ENCODE measurements at regions not wholly inside any gene's neighbourhood (a gene's known extent, or its start where the extent isn't known, plus 50 kb on each side); places are given as distances from the start of the nearest gene placed in this dataset.

GRCh38 chr4:102400898-102401297 lies 55.6 kb upstream of the SLC39A8 start:
- Histone ChIP-seq H3K79me2 (ENCODE audit: control insufficient read depth, insufficient read depth, low read length) (no peaks in the 10 kb centered on the region), H3K9ac (replicated peaks; ENCODE audit: extremely low read depth, insufficient read depth, low read length) (no peak overlapping the region), H3K27me3 (ENCODE audit: control insufficient read depth in 2 of 2, insufficient read depth in 2 of 2, low read length in 2 of 2) (no peaks in the 10 kb centered on the region), H2AFZ (ENCODE audit: low read depth, low read length) (no peak overlapping the region), H3K9me1 (replicated peaks; ENCODE audit: control insufficient read depth, extremely low read depth, insufficient read depth, low read length) (no peaks in the 10 kb centered on the region), H3K4me3 (replicated peaks in 1 of 3; ENCODE audit: insufficient read depth in 1 of 3, low read depth in 1 of 3, low read length in 3 of 3) (no peak overlapping the region), H3K9me3 (replicated peaks; ENCODE audit: control insufficient read depth, insufficient read depth, low read length) (no peaks in the 10 kb centered on the region), H3K4me2 (ENCODE audit: insufficient read depth, low read length) (no peak overlapping the region), H3K36me3 (ENCODE audit: control insufficient read depth in 2 of 2, extremely low read depth in 1 of 2, insufficient read depth in 2 of 2, low read length in 2 of 2) (no peaks in the 10 kb centered on the region), H4K20me1 (replicated peaks; ENCODE audit: control insufficient read depth, extremely low read depth, insufficient read depth, low read length) (no peaks in the 10 kb centered on the region), H3K27ac (ENCODE audit: insufficient read depth, low read depth, low read length) (no peak overlapping the region), H3K4me1 (ENCODE audit: control insufficient read depth, extremely low read depth, insufficient read depth, low read length) (no peaks in the 10 kb centered on the region)
- dilution Hi-C loops (cut with MboI; ENCODE audit: extremely low pct_ligation_motif_present, low sequenced_read_pairs), result no loop called here
- ChIA-PET CTCF (interaction anchor here (1.5 kb wide), 1 partner anchor 12 kb away, joined by 4 read pairs; no protein-coding TSS in a partner anchor), POLR2A (no interaction called here)
- DNase-seq (ENCODE audit: low read depth, low spot score) (no peak), FAIRE-seq (no peak)
- intact Hi-C loops (cut with micrococcal nuclease), result no loop called here
- TF ChIP-seq POLR2A (IDR thresholded peaks at IDR 0.05; ENCODE audit: low read depth, low read length), result no peak
- no peak for TF ChIP-seq EZH2 (IDR thresholded peaks at IDR 0.05; ENCODE audit: borderline replicate concordance, low read depth, low read length, severe bottlenecking)
- TF ChIP-seq MAX (IDR thresholded peaks at IDR 0.05; ENCODE audit: insufficient read depth, insufficient read length), result no peak
- TF ChIP-seq CTCF (IDR thresholded peaks at IDR 0.05; ENCODE audit: extremely low read depth in 1 of 2, insufficient read depth in 1 of 2, low read depth in 1 of 2, low read length in 2 of 2), result no peak
- no peak for TF ChIP-seq POLR2AphosphoS5 (IDR thresholded peaks at IDR 0.05; ENCODE audit: insufficient read depth, low read depth, low read length)
- no peak for TF ChIP-seq JUN (IDR thresholded peaks at IDR 0.05; ENCODE audit: borderline replicate concordance, insufficient read depth, insufficient read length, low read depth)
- TF ChIP-seq FOS (IDR thresholded peaks at IDR 0.05; ENCODE audit: borderline replicate concordance, insufficient read depth, low read length), result no peak
- TF ChIP-seq GATA2 (IDR thresholded peaks at IDR 0.05; ENCODE audit: insufficient read depth, insufficient read length, low read depth, low read length), result no peak
- TF ChIP-seq MYC (IDR thresholded peaks at IDR 0.05; ENCODE audit: low read depth, low read length), result no peak
- BruUV-seq (replicated peaks), result no TSS peak
